Mesenchymal stem cell (in vitro differentiated cells and primary cell): ENCODE measurements at regions not wholly inside any gene's neighbourhood (a gene's known extent, or its start where the extent isn't known, plus 50 kb on each side); places are given as distances from the start of the nearest gene placed in this dataset.

ENCODE experiments used
- DNase-seq: peaks from one replicate; pipeline ENCODE4 v3.0.0-alpha.2; 2013
- H2AFZ ChIP-seq: one replicate; pipeline ENCODE4 v1.6.1; 2013; ENCODE audit warnings: low read depth, mild to moderate bottlenecking, control low read depth, inconsistent platforms, low read length, moderate library complexity
- H2AK5ac ChIP-seq: 2 replicates; pipeline ENCODE4 v1.6.1; 2013; ENCODE audit warnings: low read length, moderate library complexity, mild to moderate bottlenecking, inconsistent platforms; ENCODE audit not compliant: severe bottlenecking
- H2BK120ac ChIP-seq: one replicate; pipeline ENCODE4 v1.6.1; 2013; ENCODE audit warnings: low read depth, mild to moderate bottlenecking, inconsistent platforms, low read length, moderate library complexity
- H2BK12ac ChIP-seq, 2 experiments: one replicate each; pipeline ENCODE4 v1.6.1; 2013; ENCODE audit warnings: inconsistent platforms in 2 of 2, low read length in 2 of 2, mild to moderate bottlenecking in 2 of 2, moderate library complexity in 2 of 2, control low read depth in 1 of 2
- H2BK15ac ChIP-seq: one replicate; pipeline ENCODE4 v1.6.1; 2013; ENCODE audit warnings: mild to moderate bottlenecking, low read depth, inconsistent platforms; ENCODE audit not compliant: poor library complexity, severe bottlenecking
- H2BK5ac ChIP-seq: 2 replicates; pipeline ENCODE4 v1.6.1; 2013; ENCODE audit warnings: low read depth, mild to moderate bottlenecking, low read length, control low read depth, inconsistent platforms; ENCODE audit not compliant: poor library complexity, severe bottlenecking
- H3K14ac ChIP-seq, 2 experiments: one replicate each; pipeline ENCODE4 v1.6.1; 2013; ENCODE audit warnings: inconsistent platforms in 2 of 2, low read length in 2 of 2, control low read depth in 1 of 2, mild to moderate bottlenecking in 1 of 2, moderate library complexity in 1 of 2
- H3K18ac ChIP-seq, 2 experiments: one replicate each; pipeline ENCODE4 v1.6.1; 2013; ENCODE audit warnings: inconsistent platforms in 2 of 2, low read length in 2 of 2, control low read depth in 1 of 2, low read depth in 1 of 2, mild to moderate bottlenecking in 1 of 2
- H3K23ac ChIP-seq, 2 experiments: one replicate each; pipeline ENCODE4 v1.6.1; 2013; ENCODE audit warnings: inconsistent platforms in 2 of 2, low read length in 2 of 2, mild to moderate bottlenecking in 2 of 2, moderate library complexity in 2 of 2, control low read depth in 1 of 2
- H3K27ac ChIP-seq: 2 replicates; pipeline ENCODE4 v1.5.1; 2013; ENCODE audit warnings: mild to moderate bottlenecking, moderate library complexity, low read length, control low read depth, inconsistent platforms; ENCODE audit not compliant: poor library complexity, severe bottlenecking
- H3K27me3 ChIP-seq, 2 experiments: 2 replicates each; pipeline versions ENCODE4 v1.6.1 to v1.7.0; 2013; ENCODE audit warnings: low read length in 2 of 2, mild to moderate bottlenecking in 2 of 2, moderate library complexity in 2 of 2, control low read depth in 1 of 2, inconsistent platforms in 1 of 2; ENCODE audit not compliant: control insufficient read depth in 1 of 2, insufficient read depth in 1 of 2
- H3K36me3 ChIP-seq, 2 experiments: 2 replicates each; pipeline versions ENCODE4 v1.6.1 to v1.7.0; 2013; ENCODE audit warnings: low read length in 2 of 2, control low read depth in 1 of 2, inconsistent platforms in 1 of 2, low read depth in 1 of 2, mild to moderate bottlenecking in 1 of 2; ENCODE audit not compliant: insufficient read depth in 2 of 2, control insufficient read depth in 1 of 2
- H3K4ac ChIP-seq, 2 experiments: one replicate each; pipeline ENCODE4 v1.6.1; 2013; ENCODE audit warnings: inconsistent platforms in 2 of 2, low read length in 2 of 2, mild to moderate bottlenecking in 2 of 2, moderate library complexity in 2 of 2, control low read depth in 1 of 2, low read depth in 1 of 2
- H3K4me1 ChIP-seq: 2 replicates; pipeline ENCODE4 v1.6.1; 2013; ENCODE audit warnings: low read depth, low read length, control low read depth; ENCODE audit not compliant: control insufficient read depth, insufficient read depth
- H3K4me2 ChIP-seq: 2 replicates; pipeline ENCODE4 v1.6.1; 2013; ENCODE audit warnings: low read length, mild to moderate bottlenecking, inconsistent platforms; ENCODE audit not compliant: poor library complexity, severe bottlenecking
- H3K4me3 ChIP-seq, 2 experiments: 2 replicates each; pipeline versions ENCODE4 v1.5.1 to v1.7.0; 2013; ENCODE audit warnings: low read length in 2 of 2, mild to moderate bottlenecking in 2 of 2, control low read depth in 1 of 2, low read depth in 1 of 2; ENCODE audit not compliant: insufficient read depth in 1 of 2
- H3K79me1 ChIP-seq: replicated peaks from 2 replicates; pipeline ENCODE4 v1.6.1; 2013; ENCODE audit warnings: mild to moderate bottlenecking, control low read depth, low read length, inconsistent platforms; ENCODE audit not compliant: poor library complexity, severe bottlenecking
- H3K9ac ChIP-seq: 2 replicates; pipeline ENCODE4 v1.7.0; 2013; ENCODE audit warnings: mild to moderate bottlenecking, low read length, moderate library complexity
- H3K9me3 ChIP-seq: 2 replicates; pipeline ENCODE4 v1.7.0; 2013; ENCODE audit warnings: mild to moderate bottlenecking, low read length; ENCODE audit not compliant: control insufficient read depth
- H4K8ac ChIP-seq: one replicate; pipeline ENCODE4 v1.6.1; 2013; ENCODE audit warnings: inconsistent platforms, mild to moderate bottlenecking, low read length, moderate library complexity
- H4K91ac ChIP-seq: one replicate; pipeline ENCODE4 v1.6.1; 2013; ENCODE audit warnings: mild to moderate bottlenecking, low read length, inconsistent platforms
- WGBS: methylation state at CpG from one replicate; pipeline ENCODE4 v1.1.7; 2013; ENCODE audit warnings: mixed read lengths; 5-methylcytosine and 5-hydroxymethylcytosine counted together

DNA sequence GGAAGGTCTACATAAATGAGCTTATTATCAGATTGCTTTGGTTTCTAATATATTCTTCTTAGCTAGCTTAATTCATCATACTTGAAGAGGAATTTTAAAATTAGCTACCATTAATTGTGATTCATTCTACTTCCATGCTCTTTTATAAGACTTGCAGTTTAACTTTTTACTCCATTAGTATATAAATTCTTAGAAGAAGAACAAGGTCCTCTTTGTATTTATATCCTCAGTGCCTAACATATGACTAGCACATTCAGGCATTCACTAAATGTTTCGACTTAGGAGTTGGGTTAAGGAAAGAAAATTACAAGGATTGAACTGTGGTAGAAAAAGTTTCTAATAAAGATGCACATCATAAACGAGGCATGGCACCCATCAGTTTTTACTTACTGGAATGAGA, 1135.5 kb downstream of the JRKL start:
- no peak overlapping the region for H3K14ac ChIP-seq
- H3K79me1 ChIP-seq: no peaks in the 10 kb centered on the region
- WGBS: no CpG with 5 or more reads among the region's 2 CpGs
- no peak overlapping the region for H3K4ac ChIP-seq
- no peak overlapping the region for H2AFZ ChIP-seq
- no peak overlapping the region for H2BK12ac ChIP-seq
- no peak overlapping the region for H2AK5ac ChIP-seq
- H2BK5ac ChIP-seq: no peak overlapping the region
- H3K27me3 ChIP-seq: no peaks in the 10 kb centered on the region
- peaks cover 6% of the 10 kb centered on the region for H3K9me3 ChIP-seq
- H2BK15ac ChIP-seq: no peak overlapping the region
- H3K27ac ChIP-seq: no peak overlapping the region
- H3K23ac ChIP-seq: no peak overlapping the region
- H4K91ac ChIP-seq: no peak overlapping the region
- no peak overlapping the region for H3K9ac ChIP-seq
- no peak overlapping the region for H4K8ac ChIP-seq
- no peak overlapping the region for H3K4me2 ChIP-seq
- no peak overlapping the region for H3K18ac ChIP-seq
- H3K4me3 ChIP-seq: no peak overlapping the region
- H3K4me1 ChIP-seq: no peaks in the 10 kb centered on the region
- H2BK120ac ChIP-seq: no peak overlapping the region
- no peaks in the 10 kb centered on the region for H3K36me3 ChIP-seq
- DNase-seq: peak; percentile 11

DNA sequence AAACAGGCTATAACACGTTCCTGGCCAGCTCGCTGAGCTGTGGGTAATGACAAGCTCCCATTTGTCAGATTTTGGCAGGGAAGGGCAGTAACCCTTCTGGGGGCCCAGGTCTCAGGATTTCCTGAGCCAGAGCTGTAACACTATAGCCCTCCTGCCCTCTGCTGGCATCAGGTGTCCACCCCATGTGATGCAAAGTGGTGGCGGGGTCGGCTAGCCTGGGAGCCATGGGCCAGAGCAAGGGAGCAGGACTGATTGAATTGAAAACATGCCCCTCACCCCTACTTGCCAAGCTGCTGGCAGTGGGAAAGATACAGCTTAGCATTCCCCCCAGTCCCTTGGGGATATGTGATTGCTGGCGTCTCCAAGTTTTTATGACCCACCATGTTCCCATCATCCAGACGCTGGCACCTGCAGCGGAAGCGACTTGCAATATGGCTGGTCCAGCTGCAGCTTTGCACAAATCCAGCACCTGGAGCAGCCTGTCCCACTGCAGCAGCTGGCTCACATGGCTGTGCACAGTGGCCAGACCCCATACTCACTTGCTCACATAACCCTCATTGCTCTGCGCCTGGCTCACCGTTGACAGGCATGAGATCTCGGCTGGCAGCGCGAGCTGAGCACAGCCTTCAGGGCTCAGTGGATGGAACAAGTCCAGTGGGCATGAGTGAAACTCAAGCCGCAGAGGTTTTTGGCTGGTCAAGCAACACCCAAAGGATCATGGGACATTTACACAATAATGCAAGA, 1147.8 kb downstream of the JRKL start:
- Histone ChIP-seq H2AK5ac (no peak overlapping the region), H3K27ac (no peak overlapping the region), H3K27me3 (no peaks in the 10 kb centered on the region), H3K4me3 (no peak overlapping the region), H3K79me1 (no peaks in the 10 kb centered on the region), H3K4ac (no peak overlapping the region), H3K4me2 (no peak overlapping the region), H3K9me3 (peaks cover 12% of the 10 kb centered on the region), H3K4me1 (no peaks in the 10 kb centered on the region), H3K18ac (no peak overlapping the region), H2BK15ac (no peak overlapping the region), H3K36me3 (no peaks in the 10 kb centered on the region), H2BK5ac (no peak overlapping the region), H4K8ac (no peak overlapping the region), H3K9ac (no peak overlapping the region), H2BK120ac (no peak overlapping the region), H4K91ac (no peak overlapping the region), H2AFZ (no peak overlapping the region), H3K14ac (no peak overlapping the region), H2BK12ac (no peak overlapping the region), H3K23ac (no peak overlapping the region)
- DNase-seq: no peak
- WGBS: 95% methylated on average over 14 of the region's 14 CpGs

DNA sequence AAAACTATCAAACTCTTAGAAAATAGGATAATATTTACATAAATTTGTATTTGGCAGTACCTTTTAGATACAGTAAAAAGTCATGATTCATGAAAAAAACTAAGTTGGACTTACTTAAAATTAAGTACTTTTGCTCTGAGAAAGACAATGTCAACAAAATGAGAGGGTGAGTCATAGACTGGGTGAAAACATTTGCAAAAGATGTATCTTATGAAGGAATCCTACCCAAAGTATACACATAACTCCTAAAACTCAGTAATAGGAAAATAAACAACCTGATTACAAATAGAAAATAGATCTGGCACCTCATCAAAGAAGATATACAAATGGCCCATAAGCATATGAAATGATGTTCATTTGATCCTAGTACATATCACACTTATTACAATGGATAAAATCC, 1154.6 kb downstream of the JRKL start:
- Histone ChIP-seq H3K23ac (no peak overlapping the region), H3K9me3 (peaks cover 12% of the 10 kb centered on the region), H2BK12ac (no peak overlapping the region), H3K9ac (no peak overlapping the region), H3K18ac (no peak overlapping the region), H3K79me1 (no peaks in the 10 kb centered on the region), H2BK15ac (no peak overlapping the region), H3K4me1 (no peaks in the 10 kb centered on the region), H2BK120ac (no peak overlapping the region), H3K14ac (no peak overlapping the region), H3K27me3 (no peaks in the 10 kb centered on the region), H3K4me2 (no peak overlapping the region), H3K27ac (no peak overlapping the region), H4K91ac (no peak overlapping the region), H4K8ac (no peak overlapping the region), H2BK5ac (no peak overlapping the region), H3K4ac (no peak overlapping the region), H3K36me3 (no peaks in the 10 kb centered on the region), H2AFZ (no peak overlapping the region), H2AK5ac (no peak overlapping the region), H3K4me3 (no peak overlapping the region)
- peak; percentile 15 for DNase-seq

DNA sequence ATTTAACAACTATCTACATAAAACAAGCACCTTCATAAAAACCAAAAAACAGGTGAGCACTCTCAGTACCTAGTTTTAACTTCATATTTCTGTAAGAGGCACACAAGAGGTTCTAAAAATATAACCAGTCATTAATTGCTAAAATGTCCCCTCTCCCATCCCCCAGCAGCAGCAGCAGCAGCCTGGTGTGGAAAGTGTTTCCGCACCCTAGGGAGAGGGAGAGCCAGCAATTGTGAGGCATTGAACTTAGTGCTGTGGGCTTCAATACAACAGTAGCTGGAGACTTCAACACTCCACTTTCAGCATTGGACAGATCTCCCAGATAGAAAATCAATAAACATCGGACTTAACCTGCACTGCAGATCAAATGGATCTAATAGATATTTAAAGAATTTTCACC, 1158.5 kb downstream of the JRKL start:
- H2AK5ac ChIP-seq: no peak overlapping the region

More for the DNA sequence above, 1158.5 kb downstream of the JRKL start:
- H3K9me3 ChIP-seq: no peaks in the 10 kb centered on the region
- 88% methylated on average over 2 of the region's 2 CpGs for WGBS
- no peak overlapping the region for H3K18ac ChIP-seq
- no peak overlapping the region for H3K23ac ChIP-seq
- H3K27me3 ChIP-seq: no peaks in the 10 kb centered on the region
- H2BK12ac ChIP-seq: no peak overlapping the region
- no peak overlapping the region for H3K4ac ChIP-seq
- no peak overlapping the region for H2BK15ac ChIP-seq
- no peak overlapping the region for H4K91ac ChIP-seq
- H3K4me2 ChIP-seq: no peak overlapping the region
- H3K9ac ChIP-seq: no peak overlapping the region
- no peak overlapping the region for H3K4me3 ChIP-seq
- H2BK120ac ChIP-seq: no peak overlapping the region
- H2AFZ ChIP-seq: no peak overlapping the region
- no peaks in the 10 kb centered on the region for H3K79me1 ChIP-seq
- H3K4me1 ChIP-seq: no peaks in the 10 kb centered on the region
- no peaks in the 10 kb centered on the region for H3K36me3 ChIP-seq
- no peak overlapping the region for H3K14ac ChIP-seq
- DNase-seq: no peak
- H3K27ac ChIP-seq: no peak overlapping the region
- no peak overlapping the region for H4K8ac ChIP-seq
- no peak overlapping the region for H2BK5ac ChIP-seq
